DND-41 (cell line): ENCODE measurements at regions not wholly inside any gene's neighbourhood (a gene's known extent, or its start where the extent isn't known, plus 50 kb on each side); places are given as distances from the start of the nearest gene placed in this dataset.

Experiments used
- EZH2 ChIP-seq: IDR thresholded peaks from 3 replicates; pipeline ENCODE4 v1.6.1; 2012; ENCODE audit warnings: borderline replicate concordance, low read depth, mild to moderate bottlenecking, moderate library complexity, low read length, inconsistent platforms; ENCODE audit not compliant: severe bottlenecking
- TF ChIP-seq, protein P1 (sequence below): IDR thresholded peaks from 2 replicates; pipeline ENCODE4 v1.5.1; 2012; ENCODE audit warnings: borderline replicate concordance, low read length, moderate library complexity, mild to moderate bottlenecking; ENCODE audit not compliant: poor library complexity, severe bottlenecking; ENCODE audit errors: extremely low read depth

DNA sequence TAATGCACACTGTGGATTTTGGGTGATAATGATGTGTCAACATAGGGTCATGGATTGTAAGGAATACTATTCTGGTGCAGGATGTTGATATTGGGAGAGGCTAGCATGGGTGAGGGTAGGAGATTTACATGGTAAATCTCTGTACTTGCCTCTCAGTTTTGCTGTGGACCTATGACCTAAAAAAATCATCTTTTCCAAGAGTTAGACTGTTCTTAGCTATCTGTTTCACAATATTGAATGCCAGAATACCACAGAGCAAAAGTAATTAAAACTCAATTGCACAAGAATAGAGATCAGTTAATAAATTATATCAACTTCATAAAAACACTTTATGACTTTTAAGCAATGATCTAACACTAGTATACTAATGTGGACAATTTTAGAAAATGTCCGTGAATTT is 651.6 kb downstream of the HTR1A start:
- TF ChIP-seq, protein P1, sequence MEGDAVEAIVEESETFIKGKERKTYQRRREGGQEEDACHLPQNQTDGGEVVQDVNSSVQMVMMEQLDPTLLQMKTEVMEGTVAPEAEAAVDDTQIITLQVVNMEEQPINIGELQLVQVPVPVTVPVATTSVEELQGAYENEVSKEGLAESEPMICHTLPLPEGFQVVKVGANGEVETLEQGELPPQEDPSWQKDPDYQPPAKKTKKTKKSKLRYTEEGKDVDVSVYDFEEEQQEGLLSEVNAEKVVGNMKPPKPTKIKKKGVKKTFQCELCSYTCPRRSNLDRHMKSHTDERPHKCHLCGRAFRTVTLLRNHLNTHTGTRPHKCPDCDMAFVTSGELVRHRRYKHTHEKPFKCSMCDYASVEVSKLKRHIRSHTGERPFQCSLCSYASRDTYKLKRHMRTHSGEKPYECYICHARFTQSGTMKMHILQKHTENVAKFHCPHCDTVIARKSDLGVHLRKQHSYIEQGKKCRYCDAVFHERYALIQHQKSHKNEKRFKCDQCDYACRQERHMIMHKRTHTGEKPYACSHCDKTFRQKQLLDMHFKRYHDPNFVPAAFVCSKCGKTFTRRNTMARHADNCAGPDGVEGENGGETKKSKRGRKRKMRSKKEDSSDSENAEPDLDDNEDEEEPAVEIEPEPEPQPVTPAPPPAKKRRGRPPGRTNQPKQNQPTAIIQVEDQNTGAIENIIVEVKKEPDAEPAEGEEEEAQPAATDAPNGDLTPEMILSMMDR, result no peak
- no peak for TF ChIP-seq EZH2
